Neural cell (in vitro differentiated cells): ENCODE measurements at regions not wholly inside any gene's neighbourhood (a gene's known extent, or its start where the extent isn't known, plus 50 kb on each side); places are given as distances from the start of the nearest gene placed in this dataset.

Source experiments
- H2AFZ ChIP-seq: fragments of 200-600, 300-800 bp; sonication (generic), shearing (Covaris generic); 2 replicates; pipeline ENCODE4 v1.6.0; 2014; ENCODE audit warnings: low read depth, mild to moderate bottlenecking, antibody characterized with exemption, low read length, moderate library complexity
- H3F3A ChIP-seq: fragments of 200-600 bp; shearing (Covaris generic); 2 replicates; pipeline ENCODE4 v1.6.1; 2016; ENCODE audit warnings: mild to moderate bottlenecking, moderate library complexity, mixed read lengths, antibody characterized with exemption, low read length; ENCODE audit not compliant: insufficient read depth, poor library complexity, severe bottlenecking
- H3K27ac ChIP-seq: fragments of 200-600, 300-800 bp; sonication (generic), shearing (Covaris generic); 2 replicates; pipeline ENCODE4 v1.5.1; 2014; ENCODE audit warnings: mild to moderate bottlenecking, low read length, moderate library complexity
- H3K27me3 ChIP-seq: fragments of 300-800, 200-600 bp; sonication (generic), shearing (Covaris generic); 2 replicates; pipeline ENCODE4 v1.6.0; 2014; ENCODE audit warnings: mild to moderate bottlenecking, low read depth, low read length, moderate library complexity; ENCODE audit not compliant: insufficient read depth
- H3K36me3 ChIP-seq: fragments of 300-800, 200-600 bp; sonication (generic), shearing (Covaris generic); 2 replicates; pipeline ENCODE4 v1.5.1; 2014; ENCODE audit warnings: mild to moderate bottlenecking, antibody characterized with exemption, low read length, moderate library complexity; ENCODE audit not compliant: insufficient read depth
- H3K4me2 ChIP-seq: fragments of 300-800, 200-600 bp; sonication (generic), shearing (Covaris generic); 2 replicates; pipeline ENCODE4 v1.6.0; 2014; ENCODE audit warnings: mild to moderate bottlenecking, low read length
- H3K4me3 ChIP-seq: fragments of 300-800, 200-600 bp; sonication (generic), shearing (Covaris generic); 2 replicates; pipeline ENCODE4 v1.5.1; 2014; ENCODE audit warnings: mild to moderate bottlenecking, low read length, moderate library complexity
- H3K79me2 ChIP-seq: fragments of 200-600 bp; shearing (Covaris generic); replicated peaks from 2 replicates; pipeline ENCODE4 v1.6.0; 2014; ENCODE audit warnings: mild to moderate bottlenecking, low read length, moderate library complexity; ENCODE audit not compliant: insufficient read depth
- H3K9ac ChIP-seq: fragments of 300-800, 200-600 bp; sonication (generic), shearing (Covaris generic); 2 replicates; pipeline ENCODE4 v1.6.1; 2016; ENCODE audit warnings: mild to moderate bottlenecking, low read length, mixed read lengths
- H3K9me2 ChIP-seq: fragments of 200-600 bp; shearing (Covaris generic); 2 replicates; pipeline ENCODE4 v1.6.1; 2016; ENCODE audit warnings: mild to moderate bottlenecking, low read length, mixed read lengths; ENCODE audit not compliant: insufficient read depth
- H3K9me3 ChIP-seq: fragments of 200-600, 300-800 bp; sonication (generic), shearing (Covaris generic); 2 replicates; pipeline ENCODE4 v1.6.1; 2016; ENCODE audit warnings: mild to moderate bottlenecking, mixed run types, low read length, moderate library complexity, mixed read lengths
- H4K20me1 ChIP-seq: fragments of 200-600 bp; shearing (Covaris generic); 2 replicates; pipeline ENCODE4 v1.6.1; 2016; ENCODE audit warnings: mild to moderate bottlenecking, mixed run types; ENCODE audit not compliant: insufficient read depth
- EP300 ChIP-seq: fragments of 450-650 bp; conservative IDR thresholded peaks from 2 replicates; pipeline ENCODE4 v1.6.1; 2014; ENCODE audit warnings: antibody characterized with exemption, mild to moderate bottlenecking, moderate library complexity; ENCODE audit not compliant: poor library complexity, severe bottlenecking
- EZH2 ChIP-seq: fragments of 200-600, 300-800 bp; shearing (Covaris generic), sonication (generic); IDR thresholded peaks from 2 replicates; pipeline ENCODE4 v1.6.1; 2014; ENCODE audit warnings: antibody characterized with exemption, low read length, borderline replicate concordance, mild to moderate bottlenecking; ENCODE audit not compliant: insufficient read depth, poor library complexity, severe bottlenecking
- MXI1 ChIP-seq: fragments of 450-650 bp; conservative IDR thresholded peaks from 2 replicates; pipeline ENCODE4 v1.6.1; 2014; ENCODE audit warnings: antibody characterized with exemption, mild to moderate bottlenecking; ENCODE audit not compliant: poor library complexity, severe bottlenecking
- POLR2AphosphoS5 ChIP-seq: IDR thresholded peaks from 2 replicates; pipeline ENCODE4 v1.6.1; 2012
- RAD21 ChIP-seq: fragments of 450-650 bp; conservative IDR thresholded peaks from 2 replicates; pipeline ENCODE4 v1.6.1; 2014; ENCODE audit warnings: antibody characterized with exemption, mild to moderate bottlenecking, moderate library complexity
- SMC3 ChIP-seq: fragments of 450-650 bp; conservative IDR thresholded peaks from 2 replicates; pipeline ENCODE4 v1.6.1; 2014; ENCODE audit warnings: antibody characterized with exemption, mild to moderate bottlenecking, moderate library complexity; ENCODE audit not compliant: poor library complexity
- TAF1 ChIP-seq: IDR thresholded peaks from 2 replicates; pipeline ENCODE4 v1.6.1; 2012; ENCODE audit warnings: low read depth
- TF ChIP-seq, protein P1 (sequence below): IDR thresholded peaks from 2 replicates; pipeline ENCODE4 v1.6.1; 2012; ENCODE audit warnings: borderline replicate concordance
- TF ChIP-seq, protein P2 (sequence below): fragments of 450-650 bp; IDR thresholded peaks from 2 replicates; pipeline ENCODE4 v1.5.1; 2014; ENCODE audit warnings: antibody characterized with exemption, mild to moderate bottlenecking, moderate library complexity; ENCODE audit not compliant: poor library complexity, severe bottlenecking

DNA sequence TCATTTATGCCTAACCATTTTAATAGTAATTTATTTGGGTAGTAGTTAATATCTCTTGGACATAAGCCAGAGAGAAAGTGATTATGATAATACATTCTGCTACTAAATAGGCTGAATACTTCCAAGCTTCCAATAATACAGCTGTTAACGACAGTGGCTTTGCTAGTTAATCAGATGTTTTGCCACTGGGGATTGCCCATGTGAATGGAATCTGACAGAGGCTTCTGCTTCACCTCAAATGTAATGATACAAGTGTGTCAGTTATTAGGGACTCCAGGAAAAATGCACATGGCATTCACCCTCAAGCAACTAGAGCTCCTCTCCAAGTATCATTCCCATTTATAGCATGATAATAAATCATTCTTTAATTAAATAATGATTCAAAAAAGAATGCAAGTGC lies 185.0 kb upstream of the TMEFF2 start:
- H4K20me1 ChIP-seq, result no peaks in the 10 kb centered on the region
- no peaks in the 10 kb centered on the region for H3K36me3 ChIP-seq
- H3K9ac ChIP-seq, result no peak overlapping the region
- H3K4me3 ChIP-seq, result no peak overlapping the region
- H3F3A ChIP-seq, result no peaks in the 10 kb centered on the region
- no peak overlapping the region for H3K27ac ChIP-seq
- no peaks in the 10 kb centered on the region for H3K27me3 ChIP-seq
- no peak for TF ChIP-seq EP300
- no peak for TF ChIP-seq SMC3
- TF ChIP-seq, protein P1, sequence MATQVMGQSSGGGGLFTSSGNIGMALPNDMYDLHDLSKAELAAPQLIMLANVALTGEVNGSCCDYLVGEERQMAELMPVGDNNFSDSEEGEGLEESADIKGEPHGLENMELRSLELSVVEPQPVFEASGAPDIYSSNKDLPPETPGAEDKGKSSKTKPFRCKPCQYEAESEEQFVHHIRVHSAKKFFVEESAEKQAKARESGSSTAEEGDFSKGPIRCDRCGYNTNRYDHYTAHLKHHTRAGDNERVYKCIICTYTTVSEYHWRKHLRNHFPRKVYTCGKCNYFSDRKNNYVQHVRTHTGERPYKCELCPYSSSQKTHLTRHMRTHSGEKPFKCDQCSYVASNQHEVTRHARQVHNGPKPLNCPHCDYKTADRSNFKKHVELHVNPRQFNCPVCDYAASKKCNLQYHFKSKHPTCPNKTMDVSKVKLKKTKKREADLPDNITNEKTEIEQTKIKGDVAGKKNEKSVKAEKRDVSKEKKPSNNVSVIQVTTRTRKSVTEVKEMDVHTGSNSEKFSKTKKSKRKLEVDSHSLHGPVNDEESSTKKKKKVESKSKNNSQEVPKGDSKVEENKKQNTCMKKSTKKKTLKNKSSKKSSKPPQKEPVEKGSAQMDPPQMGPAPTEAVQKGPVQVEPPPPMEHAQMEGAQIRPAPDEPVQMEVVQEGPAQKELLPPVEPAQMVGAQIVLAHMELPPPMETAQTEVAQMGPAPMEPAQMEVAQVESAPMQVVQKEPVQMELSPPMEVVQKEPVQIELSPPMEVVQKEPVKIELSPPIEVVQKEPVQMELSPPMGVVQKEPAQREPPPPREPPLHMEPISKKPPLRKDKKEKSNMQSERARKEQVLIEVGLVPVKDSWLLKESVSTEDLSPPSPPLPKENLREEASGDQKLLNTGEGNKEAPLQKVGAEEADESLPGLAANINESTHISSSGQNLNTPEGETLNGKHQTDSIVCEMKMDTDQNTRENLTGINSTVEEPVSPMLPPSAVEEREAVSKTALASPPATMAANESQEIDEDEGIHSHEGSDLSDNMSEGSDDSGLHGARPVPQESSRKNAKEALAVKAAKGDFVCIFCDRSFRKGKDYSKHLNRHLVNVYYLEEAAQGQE, result no peak
- no peak for TF ChIP-seq TAF1
- no peak for TF ChIP-seq POLR2AphosphoS5
- no peak for TF ChIP-seq MXI1
- no peaks in the 10 kb centered on the region for H3K79me2 ChIP-seq
- no peak overlapping the region for H2AFZ ChIP-seq
- H3K4me2 ChIP-seq, result no peak overlapping the region
- no peaks in the 10 kb centered on the region for H3K9me2 ChIP-seq
- H3K9me3 ChIP-seq, result no peaks in the 10 kb centered on the region

DNA sequence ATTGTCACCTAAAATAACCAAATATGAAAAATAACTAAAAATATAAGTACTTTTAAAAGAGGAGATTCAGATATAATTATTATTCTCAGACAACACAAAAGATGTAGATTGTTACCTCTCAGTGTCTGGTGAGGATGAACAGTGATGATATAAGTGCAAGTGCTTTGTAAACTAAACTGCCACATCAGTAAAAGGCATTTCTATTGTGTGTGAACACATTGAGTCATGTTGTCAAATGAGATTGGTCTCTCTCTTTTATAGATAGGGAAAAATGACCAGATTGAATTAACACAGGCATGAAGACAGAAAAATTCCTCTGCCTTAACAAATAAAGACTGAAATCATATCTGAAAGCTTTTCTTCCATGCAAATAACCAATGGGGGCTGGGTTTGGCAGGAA lies 182.4 kb upstream of the TMEFF2 start:
- no peak overlapping the region for H3K4me3 ChIP-seq
- H3K36me3 ChIP-seq, result no peaks in the 10 kb centered on the region
- no peaks in the 10 kb centered on the region for H4K20me1 ChIP-seq
- H3K4me2 ChIP-seq, result no peak overlapping the region
- no peaks in the 10 kb centered on the region for H3K27me3 ChIP-seq
- H3K27ac ChIP-seq, result no peak overlapping the region
- H2AFZ ChIP-seq, result no peak overlapping the region
- no peaks in the 10 kb centered on the region for H3K9me2 ChIP-seq
- H3K9me3 ChIP-seq, result no peaks in the 10 kb centered on the region
- no peak overlapping the region for H3K9ac ChIP-seq
- H3F3A ChIP-seq, result no peaks in the 10 kb centered on the region
- peak; percentile 88 for TF ChIP-seq POLR2AphosphoS5
- TF ChIP-seq, protein P1, result no peak
- TF ChIP-seq EP300, result peak; percentile 89
- no peak for TF ChIP-seq MXI1
- no peak for TF ChIP-seq TAF1
- no peaks in the 10 kb centered on the region for H3K79me2 ChIP-seq

DNA sequence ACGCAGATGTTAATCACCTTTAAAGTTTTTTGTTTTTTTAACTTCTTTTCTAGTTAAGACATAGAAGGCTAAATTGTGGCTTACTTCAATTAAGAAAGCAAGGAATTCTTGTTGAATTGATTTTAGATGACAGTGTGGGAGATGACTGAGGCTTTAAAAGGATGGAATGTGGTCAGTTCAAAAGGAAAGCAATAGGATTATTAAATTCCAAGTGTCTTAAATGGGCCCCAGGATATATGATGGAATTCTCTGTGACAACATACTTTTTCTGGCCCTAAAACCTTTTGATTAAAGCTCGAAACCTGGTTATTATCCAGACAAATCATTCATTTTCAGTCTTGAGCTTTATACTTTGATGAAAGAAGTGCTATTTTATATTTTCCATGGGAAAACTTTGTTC lies 179.0 kb upstream of the TMEFF2 start:
- Histone ChIP-seq H3K9me3 (no peaks in the 10 kb centered on the region), H3K27ac (no peak overlapping the region), H3K9me2 (no peaks in the 10 kb centered on the region), H3K9ac (no peak overlapping the region), H3K36me3 (no peaks in the 10 kb centered on the region), H4K20me1 (no peaks in the 10 kb centered on the region), H3K27me3 (no peaks in the 10 kb centered on the region), H3F3A (no peaks in the 10 kb centered on the region), H3K79me2 (no peaks in the 10 kb centered on the region), H2AFZ (no peak overlapping the region), H3K4me3 (no peak overlapping the region), H3K4me2 (no peak overlapping the region)
- TF ChIP-seq EP300 (no peak), SMC3 (no peak), EZH2 (no peak), RAD21 (no peak), TAF1 (no peak), MXI1 (no peak), POLR2AphosphoS5 (no peak)
- TF ChIP-seq, protein P2, sequence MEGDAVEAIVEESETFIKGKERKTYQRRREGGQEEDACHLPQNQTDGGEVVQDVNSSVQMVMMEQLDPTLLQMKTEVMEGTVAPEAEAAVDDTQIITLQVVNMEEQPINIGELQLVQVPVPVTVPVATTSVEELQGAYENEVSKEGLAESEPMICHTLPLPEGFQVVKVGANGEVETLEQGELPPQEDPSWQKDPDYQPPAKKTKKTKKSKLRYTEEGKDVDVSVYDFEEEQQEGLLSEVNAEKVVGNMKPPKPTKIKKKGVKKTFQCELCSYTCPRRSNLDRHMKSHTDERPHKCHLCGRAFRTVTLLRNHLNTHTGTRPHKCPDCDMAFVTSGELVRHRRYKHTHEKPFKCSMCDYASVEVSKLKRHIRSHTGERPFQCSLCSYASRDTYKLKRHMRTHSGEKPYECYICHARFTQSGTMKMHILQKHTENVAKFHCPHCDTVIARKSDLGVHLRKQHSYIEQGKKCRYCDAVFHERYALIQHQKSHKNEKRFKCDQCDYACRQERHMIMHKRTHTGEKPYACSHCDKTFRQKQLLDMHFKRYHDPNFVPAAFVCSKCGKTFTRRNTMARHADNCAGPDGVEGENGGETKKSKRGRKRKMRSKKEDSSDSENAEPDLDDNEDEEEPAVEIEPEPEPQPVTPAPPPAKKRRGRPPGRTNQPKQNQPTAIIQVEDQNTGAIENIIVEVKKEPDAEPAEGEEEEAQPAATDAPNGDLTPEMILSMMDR, result no peak
- TF ChIP-seq, protein P1, result no peak
